SK-N-SH treated with all-trans-retinoic acid at 6 μM for 48 hours (cell line): ENCODE measurements at regions not wholly inside any gene's neighbourhood (a gene's known extent, or its start where the extent isn't known, plus 50 kb on each side); places are given as distances from the start of the nearest gene placed in this dataset.

Source experiments
- ARNTL ChIP-seq: fragments of 450-650 bp; formaldehyde crosslinking; IDR thresholded peaks from 2 replicates; pipeline ENCODE4 v1.5.0; 2020; ENCODE audit warnings: low read depth, mild to moderate bottlenecking, moderate library complexity, borderline replicate concordance
- CREB5 ChIP-seq: fragments of 250-450 bp; sonication (Bioruptor Pico); IDR thresholded peaks from 2 replicates; pipeline ENCODE4 v1.5.1; 2020; ENCODE audit warnings: low read depth, mild to moderate bottlenecking, moderate library complexity
- CSRNP3 ChIP-seq: fragments of 250-450 bp; sonication (Bioruptor Pico); IDR thresholded peaks from 2 replicates; pipeline ENCODE4 v1.5.1; 2021; ENCODE audit warnings: mild to moderate bottlenecking, moderate library complexity
- POU6F1 ChIP-seq: fragments of 250-450 bp; sonication (Bioruptor Pico); IDR thresholded peaks from 2 replicates; pipeline ENCODE4 v1.8.0; 2021; ENCODE audit warnings: low read depth, mild to moderate bottlenecking, moderate library complexity, borderline replicate concordance
- RARB ChIP-seq: fragments of 250-450 bp; sonication (Bioruptor Pico); IDR thresholded peaks from 2 replicates; pipeline ENCODE4 v1.8.0; 2021; ENCODE audit warnings: mild to moderate bottlenecking, moderate library complexity
- TSHZ2 ChIP-seq: fragments of 250-450 bp; sonication (Bioruptor Pico); IDR thresholded peaks from 2 replicates; pipeline ENCODE4 v1.5.0; 2020; ENCODE audit warnings: mild to moderate bottlenecking, moderate library complexity
- ZFP30 ChIP-seq: fragments of 450-650 bp; formaldehyde crosslinking; IDR thresholded peaks from 2 replicates; pipeline ENCODE4 v1.5.0; 2022; ENCODE audit warnings: mild to moderate bottlenecking, moderate library complexity
- ZNF70 ChIP-seq: fragments of 450-650 bp; formaldehyde crosslinking; IDR thresholded peaks from 2 replicates; pipeline ENCODE4 v1.5.0; 2020; ENCODE audit warnings: mild to moderate bottlenecking, moderate library complexity
- ZNF8 ChIP-seq: fragments of 450-650 bp; formaldehyde crosslinking; IDR thresholded peaks from 2 replicates; pipeline ENCODE4 v1.5.0; 2020; ENCODE audit warnings: mild to moderate bottlenecking, moderate library complexity

GRCh38 chr17:14859542-14859941 lies 405.6 kb downstream of the PMP22 start:
- TF ChIP-seq ZNF70 (CRISPR knock-in tag), result no peak
- no peak for TF ChIP-seq ZFP30 (CRISPR knock-in tag)
- no peak for TF ChIP-seq POU6F1 (CRISPR knock-in tag)
- no peak for TF ChIP-seq ZNF8 (CRISPR knock-in tag)
- no peak for TF ChIP-seq RARB (CRISPR knock-in tag)
- TF ChIP-seq TSHZ2 (CRISPR knock-in tag), result no peak
- TF ChIP-seq CREB5 (CRISPR knock-in tag), result no peak
- no peak for TF ChIP-seq ARNTL (CRISPR knock-in tag)
- TF ChIP-seq CSRNP3 (CRISPR knock-in tag), result no peak
